GM19463 (cell line): ENCODE measurements at regions not wholly inside any gene's neighbourhood (a gene's known extent, or its start where the extent isn't known, plus 50 kb on each side); places are given as distances from the start of the nearest gene placed in this dataset.

Experiments
- ATAC-seq: cut with Tn5 transposase; IDR thresholded peaks from one replicate; pipeline ENCODE4 v1.9.1; 2021; ENCODE audit warnings: mild to moderate bottlenecking, moderate library complexity; ENCODE audit not compliant: unreplicated experiment

- no peak for ATAC-seq
These were observed 452.1 kb downstream of the TMX3 start for GRCh38 chr18:68262690-68263294.

- ATAC-seq = no peak
These were observed 458.4 kb downstream of the TMX3 start for GRCh38 chr18:68256418-68257067.

- ATAC-seq = no peak
These were observed 470.1 kb downstream of the TMX3 start for GRCh38 chr18:68244786-68245185.

GRCh38 chr18:68241881-68242280 lies 473.0 kb downstream of the TMX3 start:
- ATAC-seq = no peak

- ATAC-seq = no peak
These were observed 480.2 kb downstream of the TMX3 start for GRCh38 chr18:68234676-68235075.

- no peak for ATAC-seq
These were observed 480.8 kb downstream of the TMX3 start for GRCh38 chr18:68234131-68234530.

- no peak for ATAC-seq
These were observed 481.9 kb downstream of the TMX3 start for GRCh38 chr18:68233018-68233417.

GRCh38 chr18:68229351-68229750 lies 485.6 kb downstream of the TMX3 start:
- ATAC-seq = no peak

GRCh38 chr18:68221111-68221724 lies 493.7 kb downstream of the TMX3 start:
- no peak for ATAC-seq

- no peak for ATAC-seq
These were observed 494.4 kb downstream of the TMX3 start for GRCh38 chr18:68220458-68220857.

- no peak for ATAC-seq
These were observed 495.0 kb downstream of the TMX3 start for GRCh38 chr18:68219872-68220271.

- ATAC-seq = no peak
These were observed 495.6 kb downstream of the TMX3 start for GRCh38 chr18:68219274-68219673.

GRCh38 chr18:68215931-68216330 lies 499.0 kb downstream of the TMX3 start:
- ATAC-seq = no peak

- no peak for ATAC-seq
These were observed 528.9 kb downstream of the TMX3 start for GRCh38 chr18:68186039-68186438.

- ATAC-seq = no peak
These were observed 533.0 kb downstream of the TMX3 start for GRCh38 chr18:68181956-68182355.

- ATAC-seq = no peak
These were observed 535.1 kb downstream of the TMX3 start for GRCh38 chr18:68179811-68180210.

- no peak for ATAC-seq
These were observed 536.0 kb downstream of the TMX3 start for GRCh38 chr18:68178921-68179320.

GRCh38 chr18:68177807-68178702 lies 536.9 kb downstream of the TMX3 start:
- ATAC-seq = no peak

GRCh38 chr18:68176901-68177300 lies 538.0 kb downstream of the TMX3 start:
- ATAC-seq = no peak

- no peak for ATAC-seq
These were observed 541.9 kb downstream of the TMX3 start for GRCh38 chr18:68172842-68173549.

GRCh38 chr18:68164909-68165308 lies 550.0 kb downstream of the TMX3 start:
- no peak for ATAC-seq
